Epithelial cell of esophagus (primary cell): ENCODE measurements at regions not wholly inside any gene's neighbourhood (a gene's known extent, or its start where the extent isn't known, plus 50 kb on each side); places are given as distances from the start of the nearest gene placed in this dataset.
"Not testable (repeated sequence)": the region's sequence is repeated elsewhere in the genome, so short reads cannot be mapped to it uniquely, and the experiment has no call there.

Source experiments
- DNase-seq: peaks from one replicate; pipeline ENCODE4 v3.0.0; 2010; ENCODE audit warnings: low read depth
- H3K4me3 ChIP-seq: 2 replicates; pipeline ENCODE4 v1.5.1; 2011; ENCODE audit warnings: mild to moderate bottlenecking, low read length, control low read depth
- TF ChIP-seq, protein P1 (sequence below): IDR thresholded peaks from 2 replicates; pipeline ENCODE4 v1.5.1; 2011; ENCODE audit warnings: low read depth, mild to moderate bottlenecking, low read length, control low read depth, inconsistent platforms; ENCODE audit not compliant: insufficient read depth; ENCODE audit errors: missing control alignments

GRCh38 chr18:4797002-4797685 is 342.0 kb upstream of the DLGAP1 start:
- DNase-seq, result no peak
- TF ChIP-seq, protein P1, sequence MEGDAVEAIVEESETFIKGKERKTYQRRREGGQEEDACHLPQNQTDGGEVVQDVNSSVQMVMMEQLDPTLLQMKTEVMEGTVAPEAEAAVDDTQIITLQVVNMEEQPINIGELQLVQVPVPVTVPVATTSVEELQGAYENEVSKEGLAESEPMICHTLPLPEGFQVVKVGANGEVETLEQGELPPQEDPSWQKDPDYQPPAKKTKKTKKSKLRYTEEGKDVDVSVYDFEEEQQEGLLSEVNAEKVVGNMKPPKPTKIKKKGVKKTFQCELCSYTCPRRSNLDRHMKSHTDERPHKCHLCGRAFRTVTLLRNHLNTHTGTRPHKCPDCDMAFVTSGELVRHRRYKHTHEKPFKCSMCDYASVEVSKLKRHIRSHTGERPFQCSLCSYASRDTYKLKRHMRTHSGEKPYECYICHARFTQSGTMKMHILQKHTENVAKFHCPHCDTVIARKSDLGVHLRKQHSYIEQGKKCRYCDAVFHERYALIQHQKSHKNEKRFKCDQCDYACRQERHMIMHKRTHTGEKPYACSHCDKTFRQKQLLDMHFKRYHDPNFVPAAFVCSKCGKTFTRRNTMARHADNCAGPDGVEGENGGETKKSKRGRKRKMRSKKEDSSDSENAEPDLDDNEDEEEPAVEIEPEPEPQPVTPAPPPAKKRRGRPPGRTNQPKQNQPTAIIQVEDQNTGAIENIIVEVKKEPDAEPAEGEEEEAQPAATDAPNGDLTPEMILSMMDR, result no peak
- H3K4me3 ChIP-seq, result no peak overlapping the region

- H3K4me3 ChIP-seq, result no peak overlapping the region
- no peak for DNase-seq
These were observed 334.4 kb upstream of the DLGAP1 start for GRCh38 chr18:4789506-4789905.

GRCh38 chr18:4781873-4782272 is 326.8 kb upstream of the DLGAP1 start:
- TF ChIP-seq, protein P1, result no peak
- DNase-seq, result no peak
- no peak overlapping the region for H3K4me3 ChIP-seq

More at GRCh38 chr18:4789506-4789905, 334.4 kb upstream of the DLGAP1 start:
- TF ChIP-seq, protein P1, result no peak

DNA sequence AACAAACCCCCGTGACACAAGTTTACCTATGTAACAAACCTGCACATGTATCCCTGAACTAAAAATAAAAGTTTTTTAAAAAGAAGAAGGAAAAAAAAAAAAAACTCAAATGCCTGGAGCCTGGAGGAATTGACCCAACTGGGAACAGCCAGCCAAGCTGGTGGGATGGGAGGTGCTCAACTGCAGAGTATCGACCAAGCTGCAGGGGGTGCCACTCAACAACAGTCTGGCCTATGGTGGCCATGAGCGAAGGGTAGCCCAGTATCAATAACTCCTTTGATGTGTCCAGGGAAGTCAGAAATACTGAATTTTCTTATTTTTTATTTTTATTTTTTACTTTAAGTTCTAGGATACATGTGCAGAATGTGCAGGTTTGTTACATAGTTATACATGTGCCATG is 310.3 kb upstream of the DLGAP1 start:
- no peak overlapping the region for H3K4me3 ChIP-seq
- no peak for DNase-seq
- TF ChIP-seq, protein P1, result no peak

GRCh38 chr18:4762330-4762729 is 307.2 kb upstream of the DLGAP1 start:
- H3K4me3 ChIP-seq, result no peak overlapping the region
- no peak for DNase-seq
- TF ChIP-seq, protein P1, result no peak

- TF ChIP-seq, protein P1, result no peak
- H3K4me3 ChIP-seq, result no peak overlapping the region
- DNase-seq, result no peak
These were observed 303.9 kb upstream of the DLGAP1 start for GRCh38 chr18:4758980-4759379.

- no peak overlapping the region for H3K4me3 ChIP-seq
- TF ChIP-seq, protein P1, result no peak
- no peak for DNase-seq
These were observed 300.7 kb upstream of the DLGAP1 start for GRCh38 chr18:4755848-4756247.

DNA sequence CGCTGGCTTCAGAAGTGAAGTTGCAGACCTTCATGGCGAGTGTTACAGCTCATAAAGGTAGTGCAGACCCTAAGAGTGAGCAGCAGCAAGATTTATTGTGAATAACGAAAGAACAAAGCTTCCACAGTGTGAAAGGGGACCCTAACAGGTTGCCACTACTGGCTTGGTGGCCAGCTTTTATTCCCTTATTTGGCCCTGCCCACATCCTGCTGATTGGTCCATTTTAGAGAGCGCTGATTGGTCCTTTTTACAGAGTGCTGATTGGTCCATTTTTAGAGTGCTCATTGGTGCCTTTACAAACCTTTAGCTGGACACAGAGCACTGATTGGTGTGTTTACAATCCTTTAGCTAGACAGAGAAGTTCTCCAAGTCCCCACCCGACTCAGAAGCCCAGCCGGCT is 298.0 kb upstream of the DLGAP1 start:
- not testable (repeated sequence) for H3K4me3 ChIP-seq, DNase-seq
